Activated T-cell treated with anti-CD3 and anti-CD28 coated beads, Interleukin-2, amount 50 U/mL, for 24 hours (primary cell): ENCODE measurements at regions not wholly inside any gene's neighbourhood (a gene's known extent, or its start where the extent isn't known, plus 50 kb on each side); places are given as distances from the start of the nearest gene placed in this dataset.

Source experiments
- DNase-seq: peaks from one replicate; pipeline ENCODE4 v3.0.0-alpha.2; 2020
- H3K27ac Mint-ChIP-seq: 2 replicates; pipeline ENCODE4 v1.8.0; 2020; ENCODE audit warnings: mild to moderate bottlenecking, mixed read lengths
- H3K27me3 Mint-ChIP-seq: 2 replicates; pipeline ENCODE4 v1.8.0; 2020; ENCODE audit warnings: mixed read lengths
- H3K36me3 Mint-ChIP-seq: 2 replicates; pipeline ENCODE4 v1.8.0; 2020; ENCODE audit warnings: low read depth, mixed read lengths
- H3K4me1 Mint-ChIP-seq: 2 replicates; pipeline ENCODE4 v1.8.0; 2020; ENCODE audit warnings: low read depth, mixed read lengths
- H3K4me3 Mint-ChIP-seq: 2 replicates; pipeline ENCODE4 v1.8.0; 2020; ENCODE audit warnings: mild to moderate bottlenecking, moderate library complexity, mixed read lengths
- H3K9me3 Mint-ChIP-seq: 2 replicates; pipeline ENCODE4 v1.8.0; 2020; ENCODE audit warnings: mixed read lengths

- Mint-ChIP-seq H3K27me3 (no peaks in the 10 kb centered on the region), H3K36me3 (no peaks in the 10 kb centered on the region), H3K9me3 (peaks cover 3% of the 10 kb centered on the region), H3K27ac (no peak overlapping the region), H3K4me1 (no peaks in the 10 kb centered on the region), H3K4me3 (no peak overlapping the region)
- no peak for DNase-seq
Observed at GRCh38 chr10:130758529-130758928, 553.0 kb downstream of the TCERG1L start.

GRCh38 chr10:130761032-130761575 is 550.4 kb downstream of the TCERG1L start:
- Mint-ChIP-seq H3K4me1 (no peaks in the 10 kb centered on the region), H3K36me3 (no peaks in the 10 kb centered on the region), H3K27ac (no peak overlapping the region)

GRCh38 chr10:130761788-130762301 is 549.7 kb downstream of the TCERG1L start:
- no peaks in the 10 kb centered on the region for H3K36me3 Mint-ChIP-seq
- no peaks in the 10 kb centered on the region for H3K27me3 Mint-ChIP-seq
- H3K27ac Mint-ChIP-seq, result no peak overlapping the region
- H3K9me3 Mint-ChIP-seq, result no peaks in the 10 kb centered on the region
- H3K4me1 Mint-ChIP-seq, result no peaks in the 10 kb centered on the region
- no peak overlapping the region for H3K4me3 Mint-ChIP-seq
- no peak for DNase-seq

More at GRCh38 chr10:130761032-130761575, 550.4 kb downstream of the TCERG1L start:
- no peak for DNase-seq
- H3K4me3 Mint-ChIP-seq, result no peak overlapping the region
- H3K27me3 Mint-ChIP-seq, result no peaks in the 10 kb centered on the region
- no peaks in the 10 kb centered on the region for H3K9me3 Mint-ChIP-seq

- H3K9me3 Mint-ChIP-seq, result no peaks in the 10 kb centered on the region
- no peak for DNase-seq
- H3K27me3 Mint-ChIP-seq, result no peaks in the 10 kb centered on the region
- H3K27ac Mint-ChIP-seq, result no peak overlapping the region
- no peaks in the 10 kb centered on the region for H3K4me1 Mint-ChIP-seq
- H3K36me3 Mint-ChIP-seq, result no peaks in the 10 kb centered on the region
- no peak overlapping the region for H3K4me3 Mint-ChIP-seq
Observed at GRCh38 chr10:130762491-130762890, 549.0 kb downstream of the TCERG1L start.

- no peak overlapping the region for H3K27ac Mint-ChIP-seq
- H3K4me1 Mint-ChIP-seq, result no peaks in the 10 kb centered on the region
- H3K4me3 Mint-ChIP-seq, result no peak overlapping the region
- DNase-seq, result no peak
- H3K9me3 Mint-ChIP-seq, result peaks cover under 1% of the 10 kb centered on the region
- no peaks in the 10 kb centered on the region for H3K27me3 Mint-ChIP-seq
- H3K36me3 Mint-ChIP-seq, result no peaks in the 10 kb centered on the region
Observed at GRCh38 chr10:130763071-130763470, 548.5 kb downstream of the TCERG1L start.

GRCh38 chr10:130763491-130763890 is 548.0 kb downstream of the TCERG1L start:
- Mint-ChIP-seq H3K9me3 (peaks cover 4% of the 10 kb centered on the region), H3K4me1 (no peaks in the 10 kb centered on the region), H3K36me3 (no peaks in the 10 kb centered on the region), H3K27me3 (no peaks in the 10 kb centered on the region), H3K4me3 (no peak overlapping the region), H3K27ac (no peak overlapping the region)
- DNase-seq, result no peak

- H3K36me3 Mint-ChIP-seq, result no peaks in the 10 kb centered on the region
- H3K4me1 Mint-ChIP-seq, result no peaks in the 10 kb centered on the region
- no peak overlapping the region for H3K4me3 Mint-ChIP-seq
- no peak for DNase-seq
- H3K9me3 Mint-ChIP-seq, result peaks cover 4% of the 10 kb centered on the region
- no peaks in the 10 kb centered on the region for H3K27me3 Mint-ChIP-seq
- no peak overlapping the region for H3K27ac Mint-ChIP-seq
Observed at GRCh38 chr10:130764651-130765050, 546.9 kb downstream of the TCERG1L start.

- peaks cover 4% of the 10 kb centered on the region for H3K9me3 Mint-ChIP-seq
- no peak for DNase-seq
- H3K4me1 Mint-ChIP-seq, result no peaks in the 10 kb centered on the region
- H3K36me3 Mint-ChIP-seq, result no peaks in the 10 kb centered on the region
- H3K4me3 Mint-ChIP-seq, result no peak overlapping the region
- no peaks in the 10 kb centered on the region for H3K27me3 Mint-ChIP-seq
- no peak overlapping the region for H3K27ac Mint-ChIP-seq
Observed at GRCh38 chr10:130766071-130766470, 545.5 kb downstream of the TCERG1L start.

GRCh38 chr10:130767116-130767730 is 544.3 kb downstream of the TCERG1L start:
- Mint-ChIP-seq H3K27me3 (no peaks in the 10 kb centered on the region), H3K36me3 (no peaks in the 10 kb centered on the region), H3K27ac (no peak overlapping the region), H3K9me3 (peaks cover 4% of the 10 kb centered on the region), H3K4me1 (no peaks in the 10 kb centered on the region), H3K4me3 (no peak overlapping the region)
- no peak for DNase-seq

- peaks cover 4% of the 10 kb centered on the region for H3K9me3 Mint-ChIP-seq
- H3K36me3 Mint-ChIP-seq, result no peaks in the 10 kb centered on the region
- no peak overlapping the region for H3K27ac Mint-ChIP-seq
- H3K4me3 Mint-ChIP-seq, result no peak overlapping the region
- no peaks in the 10 kb centered on the region for H3K27me3 Mint-ChIP-seq
- no peaks in the 10 kb centered on the region for H3K4me1 Mint-ChIP-seq
- DNase-seq, result no peak
Observed at GRCh38 chr10:130769146-130770017, 542.1 kb downstream of the TCERG1L start.

GRCh38 chr10:130770018-130770630 is 541.4 kb downstream of the TCERG1L start:
- H3K27me3 Mint-ChIP-seq, result no peaks in the 10 kb centered on the region
- no peaks in the 10 kb centered on the region for H3K4me1 Mint-ChIP-seq

GRCh38 chr10:130771491-130771946 is 540.0 kb downstream of the TCERG1L start:
- no peaks in the 10 kb centered on the region for H3K36me3 Mint-ChIP-seq
- H3K4me3 Mint-ChIP-seq, result no peak overlapping the region
- H3K27ac Mint-ChIP-seq, result no peak overlapping the region

More at GRCh38 chr10:130770018-130770630, 541.4 kb downstream of the TCERG1L start:
- no peaks in the 10 kb centered on the region for H3K36me3 Mint-ChIP-seq
- DNase-seq, result no peak
- H3K9me3 Mint-ChIP-seq, result peaks cover 4% of the 10 kb centered on the region
- H3K4me3 Mint-ChIP-seq, result no peak overlapping the region
- H3K27ac Mint-ChIP-seq, result no peak overlapping the region

GRCh38 chr10:130772056-130772455 is 539.5 kb downstream of the TCERG1L start:
- DNase-seq, result no peak
- peaks cover 4% of the 10 kb centered on the region for H3K9me3 Mint-ChIP-seq
- no peaks in the 10 kb centered on the region for H3K4me1 Mint-ChIP-seq
- no peaks in the 10 kb centered on the region for H3K36me3 Mint-ChIP-seq
- no peak overlapping the region for H3K4me3 Mint-ChIP-seq
- no peak overlapping the region for H3K27ac Mint-ChIP-seq
- H3K27me3 Mint-ChIP-seq, result no peaks in the 10 kb centered on the region

More at GRCh38 chr10:130771491-130771946, 540.0 kb downstream of the TCERG1L start:
- Mint-ChIP-seq H3K27me3 (no peaks in the 10 kb centered on the region), H3K4me1 (no peaks in the 10 kb centered on the region), H3K9me3 (peaks cover 4% of the 10 kb centered on the region)
- DNase-seq, result no peak

GRCh38 chr10:130772676-130773075 is 538.8 kb downstream of the TCERG1L start:
- Mint-ChIP-seq H3K4me3 (no peak overlapping the region), H3K27me3 (no peaks in the 10 kb centered on the region), H3K36me3 (no peaks in the 10 kb centered on the region), H3K9me3 (peaks cover 4% of the 10 kb centered on the region), H3K4me1 (no peaks in the 10 kb centered on the region), H3K27ac (no peak overlapping the region)
- no peak for DNase-seq
